GM19397 (cell line): ENCODE measurements at regions not wholly inside any gene's neighbourhood (a gene's known extent, or its start where the extent isn't known, plus 50 kb on each side); places are given as distances from the start of the nearest gene placed in this dataset.
"Not testable (repeated sequence)": the region's sequence is repeated elsewhere in the genome, so short reads cannot be mapped to it uniquely, and the experiment has no call there.

Source experiments
- ATAC-seq: cut with Tn5 transposase; IDR thresholded peaks from one replicate; pipeline ENCODE4 v1.9.1; 2021; ENCODE audit warnings: mild to moderate bottlenecking, moderate library complexity; ENCODE audit not compliant: unreplicated experiment

DNA sequence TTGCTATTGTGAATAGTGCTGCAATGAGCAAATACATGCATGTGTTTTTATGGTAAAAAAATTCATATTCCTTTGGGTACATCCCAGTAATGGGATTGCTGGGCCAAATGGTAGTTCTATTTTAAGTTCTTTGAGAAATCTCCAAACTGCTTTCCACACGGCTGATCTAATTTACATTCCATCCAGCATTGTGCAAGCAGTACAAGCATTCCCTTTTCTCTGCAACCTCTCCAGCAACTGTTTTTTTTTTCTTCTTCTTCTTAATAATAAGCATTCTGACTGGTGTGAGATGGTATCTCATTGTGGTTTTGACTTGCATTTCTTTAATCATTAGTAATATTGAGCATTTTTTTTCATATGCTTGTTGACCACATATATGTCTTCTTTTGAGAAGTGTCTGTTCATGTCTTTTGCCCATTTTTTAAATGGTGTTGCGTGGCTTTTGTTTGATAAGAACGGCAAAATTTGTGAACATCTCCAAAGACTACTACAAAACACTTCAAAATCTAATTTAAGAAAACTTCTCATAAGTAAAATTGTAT lies 136.1 kb upstream of the MYO3A start:
- ATAC-seq = no peak

DNA sequence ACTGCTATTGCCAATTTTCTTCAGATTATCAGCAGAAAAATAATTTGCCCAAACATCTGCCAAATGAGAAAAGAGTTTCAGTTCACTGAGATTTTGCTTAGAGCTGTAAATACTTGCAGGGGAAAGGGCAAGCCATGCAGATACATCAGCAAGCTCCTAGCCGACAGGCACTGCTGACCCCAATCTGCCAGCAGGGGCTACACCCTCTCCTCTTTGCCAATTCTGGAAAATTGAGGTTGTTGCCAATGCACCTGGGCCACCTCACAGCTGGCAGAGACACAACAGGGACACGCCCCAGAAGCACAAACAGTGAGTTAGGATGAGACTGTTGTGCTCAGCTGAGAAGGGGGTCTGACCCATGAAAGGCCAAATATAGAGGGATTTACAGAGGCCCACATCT lies 129.5 kb upstream of the MYO3A start:
- ATAC-seq = no peak

DNA sequence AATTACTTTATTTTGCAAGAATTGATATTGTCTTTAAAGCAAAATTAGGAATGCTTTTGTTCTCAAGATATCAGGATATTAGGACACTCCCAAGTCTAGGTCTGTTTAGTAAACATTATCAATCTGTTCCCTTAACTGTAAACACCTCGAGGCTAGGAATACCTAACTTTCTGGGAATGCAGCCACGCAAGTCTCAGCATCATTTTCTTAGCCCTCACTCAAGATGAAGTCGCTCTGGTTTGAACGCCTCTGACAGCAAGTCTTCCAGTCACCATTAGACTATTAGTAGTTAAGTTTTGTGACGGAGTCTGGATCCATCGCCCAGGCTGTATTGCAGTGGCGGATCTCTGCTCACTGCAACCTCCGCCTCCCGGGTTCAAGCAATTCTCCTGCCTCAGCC lies 128.0 kb upstream of the MYO3A start:
- ATAC-seq = no peak

DNA sequence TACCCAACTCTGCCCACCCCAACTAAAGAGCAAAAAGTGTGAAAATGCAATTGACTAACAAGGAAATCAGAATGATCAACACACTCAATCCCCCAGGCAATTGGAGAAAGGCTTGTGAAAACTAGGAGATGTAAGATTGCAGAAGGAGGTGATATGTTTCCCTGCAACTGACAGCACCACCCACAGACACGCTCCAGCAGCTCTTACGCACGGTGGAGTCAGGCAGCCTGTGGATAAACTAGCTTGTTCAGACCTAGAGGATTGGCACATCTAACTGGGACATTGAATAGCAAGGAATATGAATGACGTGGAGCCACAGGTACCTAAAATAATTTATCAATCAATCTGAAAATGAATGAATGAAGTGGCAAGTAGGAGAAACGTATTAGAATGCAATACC lies 125.7 kb upstream of the MYO3A start:
- no peak for ATAC-seq

DNA sequence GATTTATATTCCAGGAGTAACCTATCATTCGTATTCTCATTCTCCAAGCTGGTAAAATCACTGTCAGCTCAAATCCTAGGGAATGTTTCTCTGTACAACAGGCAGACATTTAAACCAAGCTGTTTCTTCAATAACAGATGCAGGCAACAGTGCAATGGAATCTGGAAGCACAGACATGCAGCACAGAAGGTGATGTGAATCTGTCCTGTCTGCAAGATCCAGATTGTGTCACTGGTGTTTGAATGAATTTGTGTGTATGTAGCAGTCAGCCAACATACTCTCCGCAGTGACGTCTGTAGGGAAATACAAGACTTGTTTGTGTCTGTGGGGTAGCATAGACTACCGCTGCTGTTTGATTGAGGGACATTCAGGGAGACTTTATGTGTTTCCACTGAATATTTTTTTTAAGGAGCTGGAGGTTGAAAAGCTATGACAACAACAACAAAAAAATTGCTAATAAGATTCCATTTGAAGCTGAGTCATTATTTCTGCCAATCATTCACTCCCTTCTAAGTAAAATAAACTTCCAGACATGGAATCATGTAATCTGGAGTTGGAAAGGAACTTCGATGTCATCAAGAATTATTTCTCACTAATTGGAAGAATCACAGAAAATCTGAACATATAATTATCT lies 122.9 kb upstream of the MYO3A start:
- no peak for ATAC-seq

DNA sequence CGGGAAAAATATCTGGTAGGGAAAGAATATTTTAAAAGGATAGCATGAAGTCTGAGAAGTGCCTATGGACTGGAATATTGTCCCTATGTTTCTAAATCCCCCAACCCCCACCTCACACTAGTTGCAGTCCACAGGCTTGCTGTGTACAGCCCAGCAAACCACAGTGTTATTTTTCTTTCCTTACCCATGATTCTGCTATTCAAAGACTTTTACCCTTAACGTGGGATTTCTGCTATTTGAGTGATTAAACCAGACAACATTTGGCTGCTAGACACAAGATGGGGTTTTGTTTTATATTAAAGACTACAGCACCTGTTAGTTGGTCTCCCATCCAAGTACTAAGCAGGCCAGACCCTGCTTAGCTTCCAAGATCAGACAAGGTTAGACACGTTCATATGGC lies 120.5 kb upstream of the MYO3A start:
- ATAC-seq = no peak

DNA sequence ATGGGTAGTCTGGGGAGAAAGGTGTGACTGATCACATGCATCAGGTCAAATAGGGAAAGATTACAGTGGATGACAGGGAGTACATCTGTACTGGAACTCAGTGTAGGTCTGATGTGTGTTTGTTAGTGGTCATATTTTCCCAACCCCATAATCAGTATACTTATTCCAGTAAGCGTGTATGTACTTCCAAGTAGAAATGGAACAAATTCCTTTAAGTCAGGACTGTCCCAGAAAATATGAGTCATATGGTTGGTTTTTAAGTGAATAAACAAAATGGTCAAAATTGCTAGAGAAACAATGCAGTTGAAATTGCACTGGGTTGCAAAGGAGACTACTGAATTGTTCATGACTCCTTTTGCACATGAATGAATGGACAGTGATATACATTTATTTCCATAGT lies 118.8 kb upstream of the MYO3A start:
- ATAC-seq = no peak

DNA sequence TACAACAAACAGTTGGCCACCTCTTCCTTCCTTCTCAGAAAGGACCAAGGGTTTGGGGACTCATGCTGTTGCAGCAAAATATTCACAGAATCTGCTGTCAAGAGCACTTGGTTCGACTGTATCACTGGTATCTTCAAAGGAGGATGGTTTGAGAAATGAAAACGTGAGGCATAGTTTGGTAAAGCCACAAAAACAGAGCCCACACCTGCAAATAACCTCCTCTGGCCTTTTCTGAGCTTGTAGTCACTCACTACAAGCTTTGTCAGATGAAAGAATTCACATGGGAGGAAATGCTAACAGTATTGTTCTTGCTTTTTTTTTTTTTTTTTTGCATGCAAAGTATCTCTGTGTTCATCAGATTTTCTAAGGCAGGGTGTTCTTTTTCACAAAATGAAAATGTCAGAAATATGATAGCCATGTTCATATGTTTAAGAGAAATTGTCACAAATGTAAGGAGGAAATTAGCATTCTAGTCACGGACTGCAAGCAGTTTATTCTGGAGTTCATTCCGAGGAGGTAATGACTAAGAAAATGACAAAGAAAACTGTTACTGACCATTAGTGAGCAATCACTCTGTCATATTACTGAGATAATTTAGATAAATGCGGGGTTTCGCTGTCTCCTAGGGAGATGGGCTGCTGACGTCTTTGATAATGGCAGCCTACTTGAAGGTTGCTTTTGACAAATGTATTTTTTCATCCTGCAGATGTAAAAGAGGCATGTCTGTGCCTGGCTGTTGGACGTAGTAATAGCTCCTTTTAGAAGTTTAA lies 117.8 kb upstream of the MYO3A start:
- no peak for ATAC-seq

DNA sequence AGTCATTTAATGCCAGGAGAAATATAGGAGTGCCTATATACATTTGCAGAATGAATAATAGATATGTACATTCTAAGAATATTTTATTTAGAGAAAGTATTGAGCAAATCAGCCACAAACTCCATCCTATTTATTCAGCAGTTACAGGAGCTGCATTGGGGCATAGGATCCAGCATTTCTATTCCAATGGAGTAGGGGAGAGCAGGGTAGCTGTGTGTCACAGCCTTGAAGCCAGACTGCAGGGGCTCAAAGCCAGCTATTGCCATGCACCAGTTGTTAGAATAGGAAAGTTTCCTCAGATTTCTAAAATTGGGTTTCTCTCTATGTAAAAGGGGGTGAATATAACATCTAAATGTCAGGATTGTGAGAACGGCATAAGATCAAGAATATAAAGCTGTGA lies 116.8 kb upstream of the MYO3A start:
- ATAC-seq = no peak

DNA sequence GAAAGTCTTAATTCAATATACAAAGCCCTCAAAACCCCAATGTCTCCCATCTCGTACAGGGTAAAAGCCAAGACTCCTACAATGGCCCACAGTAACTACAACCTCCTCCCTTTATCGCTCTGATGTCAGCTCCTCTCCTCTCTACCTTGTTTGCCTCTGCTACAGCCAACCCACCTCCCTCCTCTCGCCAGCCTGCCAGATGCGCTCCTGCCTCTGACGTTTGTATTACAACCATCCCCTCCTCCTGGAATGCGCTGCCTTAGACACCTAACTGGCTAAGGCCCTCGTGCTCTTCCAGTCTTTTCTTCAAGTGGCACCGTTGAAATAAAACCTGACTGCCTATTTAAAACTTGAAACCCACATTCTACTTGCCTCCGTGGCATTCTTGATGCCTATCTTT lies 115.3 kb upstream of the MYO3A start:
- no peak for ATAC-seq

DNA sequence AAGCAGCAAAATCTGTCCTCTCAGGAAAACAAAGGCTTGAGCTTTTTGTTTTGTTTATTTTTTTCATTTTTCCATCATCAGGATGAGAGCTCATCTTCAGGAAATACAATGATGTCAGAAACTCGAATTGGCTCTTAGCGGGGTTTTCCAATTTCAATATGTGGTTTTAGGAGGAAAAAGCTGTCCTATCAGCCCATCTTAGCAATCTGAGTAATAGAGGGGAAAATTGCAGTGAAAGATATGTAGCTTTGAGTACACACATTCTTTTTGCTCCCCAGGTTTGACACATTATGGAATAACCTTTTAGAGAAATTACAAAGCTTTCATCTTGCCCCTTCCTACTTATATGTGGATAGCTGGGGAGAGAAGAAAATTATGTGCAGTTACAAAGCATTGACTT lies 113.6 kb upstream of the MYO3A start:
- no peak for ATAC-seq

DNA sequence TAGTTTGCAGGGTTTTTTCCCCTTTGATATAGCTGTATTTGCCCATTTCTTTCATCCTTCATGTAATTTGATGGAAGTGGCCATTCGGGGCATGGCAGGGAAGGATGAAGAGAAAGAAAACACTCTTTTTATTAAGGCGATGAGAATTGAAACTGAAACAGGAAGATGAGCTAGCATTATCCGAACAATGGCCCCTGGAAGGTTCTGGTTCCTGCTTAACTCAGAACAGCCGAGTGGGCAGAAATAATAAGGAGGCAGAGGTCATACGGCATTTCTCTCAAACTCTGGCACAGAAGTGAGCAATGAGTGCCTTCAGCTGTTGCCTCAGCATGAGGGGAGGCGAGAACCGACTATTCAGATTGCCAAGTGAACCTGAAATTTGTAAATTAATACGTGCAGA lies 113.2 kb upstream of the MYO3A start:
- ATAC-seq = no peak

DNA sequence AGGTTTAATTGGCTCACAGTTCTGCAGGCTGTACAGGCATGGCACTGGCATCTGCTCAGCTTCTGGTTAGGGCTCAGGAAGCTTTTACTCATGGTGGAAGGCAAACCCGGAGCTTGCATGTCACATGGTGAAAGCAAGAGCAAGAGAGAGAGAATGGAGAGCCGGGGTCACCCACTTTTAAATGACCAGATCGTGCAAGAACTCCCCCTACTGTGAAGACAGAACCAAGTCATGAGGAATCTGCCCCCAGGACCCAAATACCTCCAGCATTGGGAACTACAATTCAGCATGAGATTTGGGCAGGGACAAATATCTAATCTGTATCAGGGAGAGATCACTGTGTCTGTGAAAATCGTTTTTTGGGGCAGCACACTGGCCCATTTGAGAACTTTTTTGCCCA lies 110.0 kb upstream of the MYO3A start:
- no peak for ATAC-seq

DNA sequence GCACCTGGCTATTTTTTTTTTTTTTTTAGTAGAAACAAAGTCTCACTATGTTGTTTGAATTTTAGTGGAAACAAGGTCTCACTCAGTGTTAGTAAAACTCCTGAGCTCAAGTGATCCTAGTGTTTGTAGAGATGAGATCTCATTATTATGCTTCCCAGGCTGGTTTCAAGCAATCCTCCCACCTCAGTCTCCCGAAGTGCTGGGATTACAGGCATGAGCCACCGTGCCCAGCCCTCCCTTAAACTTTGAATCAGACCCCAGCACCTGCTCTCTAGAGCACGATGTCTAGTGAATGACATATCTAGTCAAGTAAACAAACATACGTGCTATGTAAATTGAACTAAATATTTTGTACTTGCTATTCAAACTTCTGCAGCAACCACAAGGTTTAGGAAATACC lies 105.6 kb upstream of the MYO3A start:
- ATAC-seq = no peak

DNA sequence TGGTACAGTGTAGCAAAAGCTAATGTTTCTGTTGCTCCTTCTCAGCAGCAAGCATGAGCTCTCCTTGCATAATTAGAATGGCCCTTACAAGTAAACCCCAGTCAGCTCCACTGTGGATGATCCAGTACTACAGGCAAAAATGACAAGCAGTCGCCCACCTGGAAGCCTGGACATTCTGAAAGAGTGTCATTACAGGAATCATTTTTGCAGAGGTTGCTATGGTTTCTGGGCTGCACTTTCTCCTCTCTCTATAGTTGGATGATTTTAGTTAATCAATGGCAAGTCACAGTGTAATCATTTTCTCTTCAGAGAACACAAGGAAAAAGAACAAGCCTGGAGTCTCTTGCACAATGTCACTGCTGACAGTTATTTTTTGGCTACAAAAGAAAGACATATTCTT lies 102.9 kb upstream of the MYO3A start:
- ATAC-seq = no peak

DNA sequence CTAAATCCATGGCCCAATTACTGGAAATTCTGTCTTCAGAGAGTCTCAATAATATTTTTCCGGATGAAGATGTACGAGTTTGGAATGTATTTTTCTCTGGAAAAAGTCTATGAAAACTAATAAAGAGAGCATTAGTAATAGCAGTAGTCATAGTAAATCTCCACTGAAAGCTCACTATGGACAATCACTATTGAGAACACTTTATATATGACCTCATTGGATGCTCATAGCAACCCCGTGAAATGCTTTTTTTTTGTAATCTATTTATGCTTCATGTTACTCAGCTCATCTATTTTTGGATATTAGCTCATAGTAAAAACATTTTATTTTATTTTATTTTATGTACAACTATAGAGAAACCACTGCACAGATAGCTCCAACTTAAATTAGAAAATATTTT lies 94.3 kb upstream of the MYO3A start:
- no peak for ATAC-seq

DNA sequence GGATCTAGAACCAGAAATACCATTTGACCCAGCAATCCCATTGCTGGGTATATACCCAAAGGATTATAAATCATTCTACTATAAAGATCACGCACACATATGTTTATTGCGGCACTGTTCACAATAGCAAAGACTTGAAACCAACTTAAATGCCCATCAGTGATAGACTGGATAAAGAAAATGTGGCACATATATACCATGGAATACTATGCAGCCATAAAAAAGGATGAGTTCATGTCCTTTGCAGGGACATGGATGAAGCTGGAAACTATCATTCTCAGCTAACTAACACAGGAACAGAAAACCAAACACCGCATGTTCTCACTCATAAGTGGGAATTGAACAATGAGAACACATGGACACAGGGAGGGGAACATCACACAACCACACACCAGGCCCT lies 93.2 kb upstream of the MYO3A start:
- ATAC-seq = not testable (repeated sequence)

DNA sequence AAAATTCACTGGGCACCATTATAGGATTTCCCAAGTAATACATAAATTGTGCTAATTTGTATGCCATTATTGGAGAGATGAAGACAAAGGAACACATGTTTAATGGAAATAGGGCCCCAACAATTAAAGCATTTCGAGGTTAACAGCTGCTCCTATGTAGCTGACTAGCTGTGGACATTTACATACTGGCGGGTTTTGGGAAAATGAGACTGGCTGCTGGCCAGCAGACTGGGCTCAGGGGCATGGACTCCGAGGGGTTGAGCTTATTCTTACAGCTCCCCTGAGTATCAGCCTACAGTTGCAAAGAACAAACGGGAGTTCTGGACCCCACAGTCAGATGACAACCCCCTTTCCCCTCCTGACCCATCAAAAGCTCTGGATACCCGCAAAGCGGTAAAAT lies 91.9 kb upstream of the MYO3A start:
- no peak for ATAC-seq

DNA sequence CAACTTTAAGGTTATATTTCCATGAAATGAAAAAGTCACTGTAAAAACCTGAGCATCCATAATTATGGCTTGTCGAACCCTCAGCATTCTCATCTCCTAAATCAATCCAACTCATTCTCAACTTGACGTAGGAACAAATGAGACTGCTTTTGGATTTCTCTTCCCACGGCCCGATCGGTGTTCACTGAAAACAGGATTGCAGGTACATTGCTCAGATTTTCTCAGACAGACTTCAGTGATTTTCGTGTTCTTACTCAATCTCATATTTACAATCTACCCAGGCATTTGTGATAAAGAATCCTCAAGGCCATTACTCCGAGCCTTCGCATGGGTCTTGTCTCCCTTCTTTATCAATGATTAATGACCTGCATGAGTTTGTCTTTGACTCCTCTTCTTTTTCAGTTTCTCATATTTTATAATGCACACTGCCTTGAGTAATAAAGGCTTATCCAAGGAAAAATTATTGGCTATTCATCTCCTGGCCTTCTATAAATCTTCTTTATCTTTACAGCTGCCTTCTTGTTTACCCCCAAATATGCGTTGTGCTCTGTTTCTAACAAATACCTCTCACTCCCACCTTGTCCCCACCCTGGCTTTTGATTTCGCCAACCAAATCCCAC lies 90.4 kb upstream of the MYO3A start:
- no peak for ATAC-seq

DNA sequence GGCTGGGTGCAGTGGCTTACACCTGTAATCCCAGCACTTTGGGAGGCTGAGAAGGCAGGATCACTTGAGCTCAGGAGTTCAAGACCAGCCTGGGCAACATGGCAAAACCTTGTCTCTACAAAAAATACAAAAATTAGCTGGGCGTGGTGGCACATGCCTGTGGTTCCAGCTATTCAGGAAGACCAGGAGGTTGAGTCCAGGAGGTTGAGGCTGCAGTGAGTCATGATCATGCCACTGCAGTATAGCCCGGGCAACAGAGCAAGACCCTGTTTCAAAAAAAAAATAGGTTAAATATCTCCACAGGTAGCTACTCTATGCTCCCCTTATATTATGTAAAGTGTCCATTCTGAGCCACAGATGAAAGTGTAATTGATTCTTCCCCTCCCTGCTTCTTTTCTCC lies 89.3 kb upstream of the MYO3A start:
- not testable (repeated sequence) for ATAC-seq

DNA sequence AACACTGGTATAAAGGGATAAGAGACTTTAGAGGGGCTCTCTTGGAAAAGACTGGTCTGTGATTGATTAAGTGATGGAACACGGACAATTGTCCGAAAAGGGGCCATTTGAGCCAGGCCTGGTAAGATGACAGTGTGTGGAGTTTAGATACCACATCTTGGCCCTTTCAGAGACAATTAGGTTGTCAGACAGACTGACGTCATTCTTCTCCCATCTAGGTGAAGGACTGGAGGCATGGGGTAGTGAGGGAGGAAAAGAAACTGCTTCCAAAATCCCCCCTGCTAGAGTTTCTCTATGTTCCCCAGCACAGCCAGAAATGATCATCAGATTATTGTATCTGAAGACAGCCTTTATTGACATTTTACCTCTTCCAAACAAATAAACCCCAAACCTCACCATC lies 84.8 kb upstream of the MYO3A start:
- ATAC-seq = no peak

DNA sequence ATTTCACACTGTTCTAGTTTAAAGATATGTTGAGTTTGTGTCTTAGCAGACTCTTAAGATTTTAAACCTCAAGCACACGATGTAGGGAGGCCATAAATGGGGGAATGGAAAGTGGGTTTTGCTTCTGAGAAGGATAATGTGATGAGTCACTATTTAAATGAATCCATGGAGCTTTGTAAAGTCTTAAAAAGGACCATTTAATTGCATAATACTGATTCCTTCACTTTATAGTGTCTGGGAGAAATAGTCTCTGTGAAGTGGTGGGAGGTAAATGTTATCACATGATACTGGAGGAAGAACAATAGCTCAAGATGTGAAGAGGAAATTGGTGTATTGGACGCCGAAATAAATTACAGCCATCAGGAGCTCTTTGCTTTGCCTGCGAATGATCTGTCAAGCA lies 84.0 kb upstream of the MYO3A start:
- ATAC-seq = no peak
